ENCODE measurements at regions not wholly inside any gene's neighbourhood (a gene's known extent, or its start where the extent isn't known, plus 50 kb on each side); places are given as distances from the start of the nearest gene placed in this dataset.
A peak's percentile ranks its signal among the peaks of the same experiment; 100 is the strongest.
"Not testable (repeated sequence)": the region's sequence is repeated elsewhere in the genome, so short reads cannot be mapped to it uniquely, and the experiment has no call there.

DNA sequence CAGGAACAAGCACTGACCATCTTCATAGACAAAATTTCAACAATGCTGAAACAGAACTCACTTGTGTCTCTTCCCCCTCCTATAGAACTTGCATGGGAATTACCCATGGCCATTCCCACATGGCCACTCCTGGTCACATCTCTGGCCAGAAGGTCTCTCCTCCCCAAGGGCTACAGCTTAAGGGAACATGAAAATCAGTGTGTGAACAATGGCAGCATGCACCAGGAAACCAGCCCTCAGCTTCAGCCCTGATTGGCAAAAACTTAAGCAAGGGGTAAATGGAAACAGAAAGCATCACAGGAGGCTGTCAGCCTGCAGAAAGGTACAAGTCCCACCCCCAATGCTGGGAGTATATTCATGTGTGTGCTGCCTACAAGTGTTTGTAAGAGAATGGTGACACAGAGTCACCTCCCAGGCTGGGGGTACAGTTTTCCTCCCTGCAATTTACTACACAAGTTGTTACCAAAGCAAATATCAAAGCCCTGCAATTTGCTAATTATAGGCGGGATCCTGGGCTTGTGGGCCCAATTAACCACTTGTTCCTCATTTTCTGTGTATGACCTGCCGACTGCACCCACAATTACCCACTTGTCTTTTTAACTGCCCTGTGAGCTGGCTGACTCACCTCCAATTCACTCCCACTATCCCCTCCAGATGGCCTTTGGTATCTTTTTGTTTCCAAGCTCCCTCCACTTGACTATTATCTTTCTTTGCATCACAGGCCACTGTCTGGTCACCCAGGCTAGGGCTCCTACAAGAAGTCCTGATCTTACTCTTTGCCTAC is 84.4 kb upstream of the HES1 start:
- DNase-seq: peak; percentile 27

DNA sequence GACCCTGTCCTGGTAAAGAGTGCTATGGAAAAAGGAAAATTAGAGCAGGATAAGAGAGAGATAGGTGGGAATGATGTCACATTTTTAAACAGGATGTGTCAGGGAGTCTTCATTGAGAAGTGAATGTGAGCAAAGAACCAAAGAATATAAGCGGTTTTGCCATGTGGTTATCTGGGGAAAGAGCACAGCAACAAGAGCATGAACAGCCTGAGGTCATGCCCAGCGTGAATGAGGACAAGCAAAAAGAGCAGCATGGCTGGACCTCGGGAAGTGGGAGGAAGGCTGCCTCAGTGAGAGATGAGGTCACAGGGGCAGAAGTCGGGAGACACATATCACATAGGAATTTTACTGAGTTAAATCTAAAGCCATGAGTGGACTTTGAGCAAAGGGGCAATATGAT is 82.8 kb upstream of the HES1 start:
- no peak for DNase-seq

- no peak for DNase-seq
These were observed 81.9 kb upstream of the HES1 start for GRCh38 chr3:194054016-194054415.

- no peak for DNase-seq
These were observed 81.4 kb upstream of the HES1 start for GRCh38 chr3:194054540-194054939.

- DNase-seq: no peak
These were observed 81.0 kb upstream of the HES1 start for GRCh38 chr3:194054961-194055360.

DNA sequence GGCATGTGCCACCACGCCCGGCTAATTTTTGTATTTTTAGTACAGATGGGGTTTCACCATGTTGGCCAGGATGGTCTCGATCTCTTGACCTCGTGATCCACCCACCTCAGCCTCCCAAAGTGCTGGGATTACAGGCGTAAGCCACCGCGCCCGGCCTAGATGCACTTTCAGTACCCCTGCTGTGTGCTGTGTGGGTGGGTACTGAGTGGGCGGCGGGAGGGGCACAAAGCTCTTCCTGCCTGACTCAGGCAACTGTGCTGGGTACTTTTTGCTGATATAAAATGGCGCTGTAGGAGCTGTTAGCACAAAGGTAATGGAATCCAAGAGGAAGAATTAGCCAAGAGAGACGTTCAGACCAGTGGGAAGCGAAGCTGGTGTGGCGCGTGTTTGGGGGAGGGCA is 79.6 kb upstream of the HES1 start:
- DNase-seq: not testable (repeated sequence)

DNA sequence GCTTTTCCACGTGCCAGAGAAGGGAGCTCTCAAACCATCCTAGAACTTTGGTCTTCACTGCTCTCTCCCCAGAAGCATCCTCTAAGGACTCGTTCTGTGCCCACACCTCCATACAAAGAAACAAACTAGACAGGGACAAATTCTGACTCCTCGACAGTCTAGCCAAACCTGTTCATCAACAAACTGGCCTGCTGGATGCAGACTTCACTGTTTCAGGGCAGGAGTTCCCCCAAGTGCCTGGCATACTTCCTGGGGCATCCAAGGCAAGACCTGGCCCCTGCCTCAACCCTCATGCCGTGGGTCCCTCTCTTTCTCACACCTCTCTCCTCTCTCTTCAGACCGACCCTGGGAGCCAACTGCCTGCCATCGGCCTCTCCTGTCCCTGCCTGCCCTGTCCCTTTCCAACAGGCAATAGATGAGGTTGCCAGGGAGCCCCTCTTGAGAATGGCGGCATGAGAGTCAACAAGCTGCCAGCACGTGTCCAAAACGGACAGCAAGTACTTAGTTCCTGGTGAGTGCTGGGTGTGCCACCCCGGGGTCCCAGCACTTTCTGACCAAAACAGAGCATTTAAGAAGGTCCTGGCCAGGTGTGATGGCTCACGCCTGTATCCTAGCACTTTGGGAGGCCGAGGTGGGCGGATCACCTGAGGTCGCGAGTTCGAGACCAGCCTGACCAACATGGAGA is 79.1 kb upstream of the HES1 start:
- DNase-seq: no peak

GRCh38 chr3:194057570-194058188 is 78.3 kb upstream of the HES1 start:
- no peak for DNase-seq

- peak; percentile 32 for DNase-seq
These were observed 77.8 kb upstream of the HES1 start for GRCh38 chr3:194058189-194058571.

DNA sequence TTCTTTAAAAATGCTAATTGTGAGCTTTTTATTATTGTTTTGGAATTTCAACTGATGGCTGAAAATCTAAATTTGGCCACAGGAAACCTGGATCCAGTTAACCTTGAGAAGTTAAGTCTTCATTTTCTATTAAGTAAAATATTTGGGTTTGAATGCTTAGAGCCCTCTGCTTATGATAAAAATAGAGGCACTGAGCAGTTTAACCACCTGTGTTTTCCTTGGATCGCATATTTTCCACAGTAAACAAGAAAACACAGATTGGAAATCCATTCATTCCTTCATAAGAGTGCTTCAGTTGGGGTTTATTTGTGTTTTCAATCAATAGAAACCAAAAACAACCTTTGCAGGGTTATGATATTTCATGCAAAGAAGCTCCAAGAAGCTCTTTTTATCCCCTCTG is 77.2 kb upstream of the HES1 start:
- DNase-seq: no peak

DNA sequence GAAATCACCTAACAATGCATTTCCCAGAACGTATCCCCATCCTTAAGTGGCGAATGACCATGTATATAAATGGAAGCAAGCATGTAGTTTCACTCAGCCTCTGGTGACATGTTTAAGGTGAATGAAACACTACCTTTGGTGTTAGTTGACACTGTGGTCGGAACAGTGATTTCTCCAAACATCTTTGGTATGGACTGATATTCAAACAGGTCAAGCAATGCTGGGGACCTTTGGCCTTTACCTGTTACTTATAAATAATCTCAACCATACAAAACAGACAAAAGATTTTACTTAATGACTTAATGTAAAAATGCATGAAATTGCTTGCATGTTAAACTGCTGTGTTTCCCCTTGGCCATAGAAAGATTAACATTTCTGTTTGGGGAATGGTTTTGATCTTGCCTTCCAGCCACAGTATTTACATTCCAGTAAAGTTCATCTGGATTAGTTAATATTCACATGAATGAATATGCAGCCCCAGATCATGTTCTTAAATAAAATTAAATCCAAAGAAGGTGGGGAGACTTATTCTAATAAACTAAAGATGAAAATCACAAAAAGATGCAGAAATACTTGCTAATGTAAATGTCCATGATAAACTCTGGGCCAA is 74.4 kb upstream of the HES1 start:
- DNase-seq: no peak

GRCh38 chr3:194062830-194063229 is 73.1 kb upstream of the HES1 start:
- DNase-seq: no peak

GRCh38 chr3:194064380-194065332 is 71.3 kb upstream of the HES1 start:
- DNase-seq: no peak

DNA sequence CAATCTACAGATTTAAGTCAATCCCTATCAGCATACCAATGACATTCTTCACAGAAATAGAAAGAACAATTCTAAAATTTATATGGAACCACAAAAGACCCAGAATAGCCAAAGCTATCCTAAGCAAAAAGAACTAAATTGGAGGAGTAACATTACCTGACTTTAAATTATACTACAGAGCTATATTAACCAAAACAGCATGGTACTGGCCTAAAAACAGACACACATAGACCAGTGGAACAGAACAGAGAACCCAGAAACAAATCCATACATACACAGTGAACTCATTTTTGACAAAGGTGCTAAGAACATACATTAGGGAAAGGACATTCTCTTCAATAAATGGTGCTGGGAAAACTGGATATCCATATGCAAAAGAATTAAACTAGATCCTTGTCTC is 68.6 kb upstream of the HES1 start:
- not testable (repeated sequence) for DNase-seq

DNA sequence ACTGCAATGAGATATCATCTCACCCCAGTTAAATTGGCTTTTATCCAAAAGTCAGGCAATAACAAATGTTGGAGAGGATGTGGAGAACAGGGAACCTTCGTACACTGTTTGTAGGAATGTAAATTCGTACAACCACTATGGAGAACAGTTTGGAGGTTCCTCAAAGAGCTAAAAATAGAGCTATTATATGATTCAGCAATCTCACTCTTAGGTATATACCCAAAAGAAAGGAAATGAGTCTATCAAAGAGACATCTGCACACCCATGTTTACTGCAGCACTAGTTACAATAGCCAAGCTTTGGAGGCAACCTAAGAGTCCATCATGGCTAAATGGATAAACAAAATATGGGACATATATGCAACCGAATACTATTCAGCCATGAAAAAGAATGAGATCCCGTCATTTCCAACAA is 68.0 kb upstream of the HES1 start:
- DNase-seq: no peak

DNA sequence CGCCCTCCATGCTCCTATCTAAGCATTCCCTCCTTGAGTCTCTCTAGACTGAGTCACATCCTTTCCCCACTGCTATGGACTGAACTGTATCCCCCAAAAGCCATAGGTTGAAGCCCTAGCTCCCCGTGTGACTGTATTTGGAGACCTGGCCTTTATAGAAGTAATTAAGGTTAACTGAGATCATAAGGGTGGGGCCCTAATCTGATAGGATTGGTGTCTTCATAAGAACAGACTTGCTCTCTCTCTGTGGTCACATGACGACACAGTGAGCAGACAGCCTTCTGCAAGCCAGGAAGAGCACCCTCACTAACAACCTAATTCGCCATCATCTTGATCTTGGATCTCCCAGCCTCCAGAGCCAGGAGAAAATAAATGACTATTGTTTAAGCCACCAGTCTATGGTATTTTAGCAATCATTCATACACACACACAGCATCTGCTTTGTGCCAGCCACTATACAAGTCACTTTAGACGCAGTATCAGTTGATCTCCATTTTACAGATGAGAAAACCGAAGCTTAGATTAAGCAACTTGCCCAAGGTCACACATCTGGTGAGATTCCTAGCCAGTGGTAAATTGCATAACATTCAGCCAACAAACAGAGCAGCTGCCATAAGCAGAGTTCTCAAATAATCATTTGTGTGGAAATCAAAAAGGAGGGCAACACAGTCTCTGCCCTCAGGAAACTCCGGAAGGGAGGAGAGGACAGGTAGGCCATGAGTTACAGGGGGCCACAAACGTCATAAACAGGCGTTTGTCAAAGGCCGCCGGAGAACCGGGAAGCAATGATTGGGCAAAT is 66.3 kb upstream of the HES1 start:
- no peak for DNase-seq

DNA sequence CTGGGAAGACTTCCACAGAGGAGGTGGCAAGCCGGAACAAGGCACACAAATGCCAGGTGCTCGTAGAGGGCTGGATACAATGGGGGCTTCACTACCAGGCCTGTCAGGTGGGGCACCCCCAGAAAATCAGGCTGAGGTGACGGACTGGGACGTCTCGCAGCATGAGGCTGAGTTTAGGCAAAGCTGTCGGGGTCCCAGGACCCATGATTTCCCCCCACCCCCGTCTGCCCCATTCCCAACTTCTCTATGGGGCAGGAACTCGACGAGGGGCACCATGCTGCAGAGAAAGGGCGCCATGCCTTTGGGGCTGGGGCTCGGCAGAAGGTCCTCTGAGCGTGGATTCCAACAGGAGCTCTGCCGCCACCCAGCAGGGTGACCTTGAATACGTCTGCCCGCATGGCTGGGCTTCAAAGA is 65.7 kb upstream of the HES1 start:
- DNase-seq: no peak

- DNase-seq: peak; percentile 89
These were observed 65.1 kb upstream of the HES1 start for GRCh38 chr3:194070634-194071409.

- no peak for DNase-seq
These were observed 63.9 kb upstream of the HES1 start for GRCh38 chr3:194072097-194072428.

- DNase-seq: no peak
These were observed 63.2 kb upstream of the HES1 start for GRCh38 chr3:194072691-194073279.

DNA sequence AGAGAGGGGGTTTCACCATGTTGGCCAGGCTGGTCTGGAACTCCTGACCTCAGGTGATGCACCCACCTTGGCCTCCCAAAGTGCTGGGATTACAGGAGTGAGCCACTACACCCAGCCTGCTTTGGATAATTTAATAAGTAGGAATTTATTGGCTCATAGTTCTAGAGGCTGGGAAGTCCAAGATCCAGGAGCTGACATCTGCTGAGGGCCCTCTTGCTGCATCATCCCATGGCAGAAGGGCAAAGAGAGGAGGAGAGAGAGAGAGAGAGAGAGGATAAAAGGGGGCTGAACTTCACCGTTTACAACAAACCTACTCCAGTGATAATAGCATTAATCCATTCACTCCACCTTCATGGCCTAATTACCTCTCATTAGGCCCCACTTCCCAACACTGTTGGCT is 62.0 kb upstream of the HES1 start:
- no peak for DNase-seq

All from CD4-positive, alpha-beta T cell treated with Interleukin-15 for 1 hour (primary cell).